WI38 (cell line): ENCODE measurements at regions not wholly inside any gene's neighbourhood (a gene's known extent, or its start where the extent isn't known, plus 50 kb on each side); places are given as distances from the start of the nearest gene placed in this dataset.

Source experiments
- H3K4me3 ChIP-seq: 2 replicates; pipeline ENCODE4 v1.5.1; 2011; ENCODE audit warnings: low read depth, mild to moderate bottlenecking, control low read depth, low read length
- TF ChIP-seq, protein P1 (sequence below): IDR thresholded peaks from 2 replicates; pipeline ENCODE4 v1.5.1; 2012; ENCODE audit warnings: low read depth, mild to moderate bottlenecking, control low read depth, low read length

DNA sequence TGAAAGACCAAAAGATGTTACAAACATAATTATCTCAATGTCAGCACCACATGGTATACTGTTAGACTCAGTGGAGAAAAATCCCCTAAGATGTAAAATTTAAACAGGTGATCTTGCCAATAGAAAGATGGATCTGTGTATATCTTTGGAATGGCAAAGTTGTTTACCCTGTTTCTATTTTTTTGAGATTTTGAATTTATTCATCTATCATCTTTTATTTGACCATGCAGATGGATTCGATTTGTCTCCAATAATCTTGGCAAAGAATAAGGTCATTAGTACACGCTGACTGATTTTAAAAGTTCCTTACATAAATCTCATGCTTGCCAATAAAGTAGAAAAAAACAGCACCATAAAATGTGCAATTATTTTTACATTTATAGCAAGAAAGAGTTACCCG is 459.3 kb downstream of the MBD2 start:
- no peak overlapping the region for H3K4me3 ChIP-seq
- TF ChIP-seq, protein P1, sequence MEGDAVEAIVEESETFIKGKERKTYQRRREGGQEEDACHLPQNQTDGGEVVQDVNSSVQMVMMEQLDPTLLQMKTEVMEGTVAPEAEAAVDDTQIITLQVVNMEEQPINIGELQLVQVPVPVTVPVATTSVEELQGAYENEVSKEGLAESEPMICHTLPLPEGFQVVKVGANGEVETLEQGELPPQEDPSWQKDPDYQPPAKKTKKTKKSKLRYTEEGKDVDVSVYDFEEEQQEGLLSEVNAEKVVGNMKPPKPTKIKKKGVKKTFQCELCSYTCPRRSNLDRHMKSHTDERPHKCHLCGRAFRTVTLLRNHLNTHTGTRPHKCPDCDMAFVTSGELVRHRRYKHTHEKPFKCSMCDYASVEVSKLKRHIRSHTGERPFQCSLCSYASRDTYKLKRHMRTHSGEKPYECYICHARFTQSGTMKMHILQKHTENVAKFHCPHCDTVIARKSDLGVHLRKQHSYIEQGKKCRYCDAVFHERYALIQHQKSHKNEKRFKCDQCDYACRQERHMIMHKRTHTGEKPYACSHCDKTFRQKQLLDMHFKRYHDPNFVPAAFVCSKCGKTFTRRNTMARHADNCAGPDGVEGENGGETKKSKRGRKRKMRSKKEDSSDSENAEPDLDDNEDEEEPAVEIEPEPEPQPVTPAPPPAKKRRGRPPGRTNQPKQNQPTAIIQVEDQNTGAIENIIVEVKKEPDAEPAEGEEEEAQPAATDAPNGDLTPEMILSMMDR, result no peak

DNA sequence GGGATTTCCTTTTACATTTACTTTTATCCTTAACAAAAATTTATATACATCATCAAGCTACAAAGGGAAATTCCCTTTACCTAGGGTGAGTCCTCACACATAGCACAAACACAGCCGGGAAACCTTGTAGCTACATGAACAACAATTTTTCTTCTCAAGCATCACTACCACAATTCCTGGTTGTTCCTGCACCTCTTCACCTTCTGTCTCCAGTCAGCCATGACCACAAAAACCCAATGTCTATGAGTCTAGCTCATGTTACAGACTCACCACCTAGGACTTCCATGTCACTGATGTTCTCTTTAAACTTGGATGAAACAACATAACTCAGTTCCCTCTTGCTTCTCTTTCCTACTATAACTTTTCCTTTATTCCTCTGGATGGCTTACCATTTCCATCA is 460.4 kb downstream of the MBD2 start:
- no peak overlapping the region for H3K4me3 ChIP-seq
- TF ChIP-seq, protein P1, result no peak

DNA sequence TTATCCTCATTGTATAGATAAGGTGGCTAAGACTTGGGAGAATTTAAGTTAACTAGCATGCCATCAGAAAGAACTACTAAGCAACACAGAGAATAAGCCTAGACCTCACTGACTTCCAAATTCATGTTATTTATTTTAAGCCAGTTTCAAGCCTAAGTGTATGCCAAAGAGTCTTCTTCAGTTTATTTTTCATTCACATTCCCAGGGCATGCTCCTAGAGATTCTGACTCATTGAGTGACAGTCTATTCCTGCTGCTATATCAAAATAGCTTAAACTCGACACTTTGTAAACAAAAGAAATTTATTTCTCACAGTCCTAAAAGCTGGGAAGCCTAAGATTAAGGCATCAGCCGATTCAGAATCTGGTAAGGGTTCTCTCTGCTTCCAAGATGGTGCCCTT is 467.1 kb downstream of the MBD2 start:
- H3K4me3 ChIP-seq, result no peak overlapping the region
- TF ChIP-seq, protein P1, result no peak

DNA sequence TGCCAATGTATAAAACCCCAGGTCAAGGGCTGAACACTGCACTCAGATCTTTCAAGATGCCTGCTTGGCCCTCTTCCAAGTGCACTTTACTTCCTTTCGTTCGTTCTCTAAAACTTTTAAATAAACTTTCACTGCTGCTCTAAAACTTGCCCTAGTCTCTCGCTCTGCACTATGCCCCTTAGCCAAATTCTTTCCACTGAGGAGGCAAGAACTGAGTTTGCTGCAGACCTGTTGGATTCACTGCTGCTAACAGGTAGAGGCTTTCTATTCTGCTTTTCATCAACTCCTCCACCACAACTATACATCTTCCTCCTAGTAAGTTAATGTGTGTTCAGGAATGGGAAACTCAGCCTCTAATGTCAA is 467.9 kb downstream of the MBD2 start:
- no peak overlapping the region for H3K4me3 ChIP-seq
- TF ChIP-seq, protein P1, result no peak

DNA sequence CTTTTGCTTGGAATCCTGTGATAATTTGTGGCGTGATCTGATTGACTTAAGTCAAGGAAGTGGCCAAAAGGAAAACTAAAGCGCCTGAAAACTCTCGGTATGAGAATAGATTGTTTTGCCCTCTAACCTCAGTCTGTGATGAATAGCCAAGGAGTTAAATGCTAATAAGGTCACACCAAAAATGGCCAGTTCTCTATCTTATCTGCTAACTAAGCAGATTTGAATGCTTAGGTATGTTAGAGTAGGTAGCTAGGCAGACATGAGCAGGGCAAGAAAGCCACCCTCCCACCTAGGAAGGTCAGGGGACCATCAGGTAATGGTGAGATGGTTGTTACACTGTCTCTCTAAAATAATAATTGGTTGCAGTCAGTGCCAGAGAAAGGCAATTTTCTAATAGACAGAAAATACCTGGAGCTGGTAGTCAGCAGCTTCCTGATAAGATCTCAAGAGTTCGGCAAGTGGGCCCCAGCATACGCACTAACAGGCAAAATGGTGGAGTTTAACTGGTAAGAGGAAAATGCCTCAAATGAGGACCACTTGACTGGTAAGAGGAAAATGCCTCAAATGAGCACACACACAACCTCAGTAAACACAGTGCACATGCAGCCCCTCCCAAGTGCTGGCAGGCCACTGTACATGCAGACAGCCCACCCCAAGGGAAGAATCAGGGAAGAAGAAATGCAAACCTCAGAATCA is 468.4 kb downstream of the MBD2 start:
- TF ChIP-seq, protein P1, result no peak
- no peak overlapping the region for H3K4me3 ChIP-seq

DNA sequence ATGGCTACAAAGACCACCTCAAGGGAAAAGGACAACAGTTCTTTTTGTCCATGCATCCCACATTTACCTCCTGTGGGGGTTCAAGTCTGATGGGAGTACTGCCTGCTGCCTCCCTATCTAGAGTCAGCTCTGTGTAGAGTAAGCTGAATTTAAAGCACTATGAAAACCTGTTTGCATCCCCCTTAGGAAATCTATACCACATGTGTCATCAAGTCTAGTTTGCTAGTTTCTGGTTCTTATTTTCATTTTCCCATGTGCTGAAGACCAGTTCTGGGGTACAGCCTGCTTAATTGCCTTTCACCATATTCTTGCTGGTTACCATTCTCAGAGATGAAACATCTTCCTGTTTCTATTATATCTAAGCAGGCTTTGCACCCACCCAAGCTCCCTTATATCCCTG is 470.3 kb downstream of the MBD2 start:
- H3K4me3 ChIP-seq, result no peak overlapping the region
- TF ChIP-seq, protein P1, result no peak

DNA sequence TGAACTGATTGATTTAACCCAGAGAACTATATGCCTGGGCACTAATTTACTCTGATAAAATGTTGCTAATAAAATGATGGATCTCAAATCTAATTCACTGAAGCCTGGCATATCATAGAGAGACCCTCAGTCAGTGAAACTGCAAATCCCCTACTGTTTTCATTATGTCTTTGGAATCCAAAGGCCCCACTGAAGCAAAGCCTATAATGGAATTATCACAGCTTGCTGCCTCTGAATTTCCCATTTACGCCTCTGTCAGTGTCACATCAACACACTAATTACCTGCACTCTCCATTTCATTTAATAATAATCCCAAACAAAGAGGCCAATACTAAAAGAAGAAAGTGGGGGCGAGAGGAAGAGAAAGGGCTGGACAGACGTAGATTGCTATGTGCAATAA is 470.9 kb downstream of the MBD2 start:
- TF ChIP-seq, protein P1, result no peak
- no peak overlapping the region for H3K4me3 ChIP-seq
